CD4-positive, alpha-beta T cell treated with Interleukin-17A for 4 hours (primary cell): ENCODE measurements at regions not wholly inside any gene's neighbourhood (a gene's known extent, or its start where the extent isn't known, plus 50 kb on each side); places are given as distances from the start of the nearest gene placed in this dataset.

Source experiments
- DNase-seq: peaks from one replicate; pipeline ENCODE4 v3.0.0-alpha.2; 2020; ENCODE audit warnings: mixed read lengths

- no peak for DNase-seq
Measured at GRCh38 chr18:78562531-78562961, 417.1 kb upstream of the SALL3 start.

GRCh38 chr18:78563110-78563509 lies 416.5 kb upstream of the SALL3 start:
- no peak for DNase-seq

- DNase-seq = no peak
Measured at GRCh38 chr18:78564030-78564429, 415.6 kb upstream of the SALL3 start.

- no peak for DNase-seq
Measured at GRCh38 chr18:78564518-78564917, 415.1 kb upstream of the SALL3 start.

GRCh38 chr18:78565240-78565639 lies 414.4 kb upstream of the SALL3 start:
- no peak for DNase-seq

- DNase-seq = no peak
Measured at GRCh38 chr18:78566065-78566464, 413.6 kb upstream of the SALL3 start.

- no peak for DNase-seq
Measured at GRCh38 chr18:78566720-78567119, 412.9 kb upstream of the SALL3 start.

- no peak for DNase-seq
Measured at GRCh38 chr18:78571063-78571785, 408.4 kb upstream of the SALL3 start.

- no peak for DNase-seq
Measured at GRCh38 chr18:78571831-78572347, 407.7 kb upstream of the SALL3 start.

- DNase-seq = no peak
Measured at GRCh38 chr18:78573773-78574172, 405.8 kb upstream of the SALL3 start.

GRCh38 chr18:78576967-78577366 lies 402.7 kb upstream of the SALL3 start:
- no peak for DNase-seq

- no peak for DNase-seq
Measured at GRCh38 chr18:78579449-78579848, 400.2 kb upstream of the SALL3 start.

GRCh38 chr18:78579854-78580577 lies 399.6 kb upstream of the SALL3 start:
- DNase-seq = no peak

GRCh38 chr18:78580835-78581339 lies 398.7 kb upstream of the SALL3 start:
- DNase-seq = no peak

- DNase-seq = no peak
Measured at GRCh38 chr18:78582181-78582709, 397.4 kb upstream of the SALL3 start.

GRCh38 chr18:78582898-78583738 lies 396.5 kb upstream of the SALL3 start:
- DNase-seq = no peak

- DNase-seq = no peak
Measured at GRCh38 chr18:78583739-78584458, 395.7 kb upstream of the SALL3 start.

GRCh38 chr18:78584459-78585022 lies 395.1 kb upstream of the SALL3 start:
- no peak for DNase-seq

- no peak for DNase-seq
Measured at GRCh38 chr18:78586586-78586985, 393.0 kb upstream of the SALL3 start.

GRCh38 chr18:78587096-78587495 lies 392.5 kb upstream of the SALL3 start:
- no peak for DNase-seq
